HG03095 (cell line): ENCODE measurements at regions not wholly inside any gene's neighbourhood (a gene's known extent, or its start where the extent isn't known, plus 50 kb on each side); places are given as distances from the start of the nearest gene placed in this dataset.
"Not testable (repeated sequence)": the region's sequence is repeated elsewhere in the genome, so short reads cannot be mapped to it uniquely, and the experiment has no call there.

Source experiments
- ATAC-seq: cut with Tn5 transposase; IDR thresholded peaks from one replicate; pipeline ENCODE4 v1.9.1; 2021; ENCODE audit warnings: moderate library complexity; ENCODE audit not compliant: unreplicated experiment

DNA sequence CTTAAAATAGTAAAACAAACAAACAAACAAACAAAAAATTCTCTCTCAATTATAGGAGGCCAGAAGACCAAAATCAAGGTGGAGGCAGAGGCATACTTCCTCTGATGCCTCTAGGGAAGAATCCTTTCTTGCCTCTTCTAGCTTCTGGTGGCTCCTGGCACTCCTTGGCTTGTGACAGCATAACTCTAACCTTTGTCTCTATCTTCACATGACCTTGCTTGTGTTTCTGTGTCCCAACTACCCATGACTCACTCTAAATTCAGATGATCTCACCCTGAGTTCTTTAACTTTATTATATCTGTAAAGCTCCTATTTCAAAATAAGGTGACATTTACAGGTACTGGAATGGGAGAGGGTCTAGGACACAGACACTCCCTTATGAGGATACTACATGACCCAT lies 88.3 kb upstream of the ANTXRL start:
- ATAC-seq, result no peak

GRCh38 chr10:46202405-46202804 lies 84.4 kb upstream of the ANTXRL start:
- ATAC-seq, result not testable (repeated sequence)

DNA sequence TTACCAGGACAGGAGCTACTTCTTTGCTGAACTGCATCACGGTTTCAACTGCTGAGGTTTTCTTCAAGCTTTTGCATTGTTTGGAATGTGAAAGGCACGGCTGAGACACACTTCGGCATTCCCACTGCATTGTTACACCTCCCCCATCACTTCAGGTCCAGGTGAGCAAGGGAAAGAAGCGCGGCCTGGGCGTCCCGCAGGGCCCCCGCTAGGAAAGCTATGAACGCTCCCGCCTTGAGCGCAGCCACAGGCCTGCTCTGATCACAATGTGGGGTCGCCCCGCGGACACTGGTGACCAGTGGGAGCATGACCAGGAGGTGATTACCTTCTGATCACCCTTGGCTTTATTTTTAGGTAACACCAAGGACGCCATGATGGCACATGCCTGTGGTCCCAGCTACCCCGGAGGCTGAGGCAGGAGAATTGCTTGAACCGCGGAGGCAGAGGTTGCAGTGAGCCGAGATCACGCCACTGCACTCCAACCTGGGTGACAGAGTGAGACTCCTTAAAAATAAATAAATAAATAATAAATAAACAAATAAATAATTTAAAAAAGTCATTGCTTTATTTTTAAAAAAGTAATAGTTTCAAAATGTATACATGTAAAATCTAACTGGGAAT lies 82.2 kb upstream of the ANTXRL start:
- ATAC-seq, result not testable (repeated sequence)

DNA sequence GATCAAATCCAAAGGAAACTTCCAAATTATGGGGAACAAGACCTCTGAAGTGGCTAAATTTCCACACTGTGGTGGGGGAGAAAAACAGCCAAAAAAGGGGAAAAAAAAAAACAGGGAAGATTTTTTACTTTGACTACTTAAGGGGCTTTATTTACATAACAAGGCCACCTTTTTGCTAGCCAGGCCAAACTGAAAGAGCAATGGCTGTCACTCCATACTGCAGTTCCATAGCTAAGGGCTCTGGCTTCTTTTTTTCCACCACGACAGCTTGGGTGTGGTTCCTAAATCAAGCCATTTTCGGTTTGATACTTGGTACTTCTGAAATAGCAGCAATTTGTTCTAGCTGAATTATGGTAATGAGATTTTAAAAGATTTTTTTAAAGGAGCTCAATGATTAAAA lies 76.4 kb upstream of the ANTXRL start:
- not testable (repeated sequence) for ATAC-seq

GRCh38 chr10:46215426-46215825 lies 71.4 kb upstream of the ANTXRL start:
- no peak for ATAC-seq

- no peak for ATAC-seq
Observed at GRCh38 chr10:46216003-46216634, 70.7 kb upstream of the ANTXRL start.

DNA sequence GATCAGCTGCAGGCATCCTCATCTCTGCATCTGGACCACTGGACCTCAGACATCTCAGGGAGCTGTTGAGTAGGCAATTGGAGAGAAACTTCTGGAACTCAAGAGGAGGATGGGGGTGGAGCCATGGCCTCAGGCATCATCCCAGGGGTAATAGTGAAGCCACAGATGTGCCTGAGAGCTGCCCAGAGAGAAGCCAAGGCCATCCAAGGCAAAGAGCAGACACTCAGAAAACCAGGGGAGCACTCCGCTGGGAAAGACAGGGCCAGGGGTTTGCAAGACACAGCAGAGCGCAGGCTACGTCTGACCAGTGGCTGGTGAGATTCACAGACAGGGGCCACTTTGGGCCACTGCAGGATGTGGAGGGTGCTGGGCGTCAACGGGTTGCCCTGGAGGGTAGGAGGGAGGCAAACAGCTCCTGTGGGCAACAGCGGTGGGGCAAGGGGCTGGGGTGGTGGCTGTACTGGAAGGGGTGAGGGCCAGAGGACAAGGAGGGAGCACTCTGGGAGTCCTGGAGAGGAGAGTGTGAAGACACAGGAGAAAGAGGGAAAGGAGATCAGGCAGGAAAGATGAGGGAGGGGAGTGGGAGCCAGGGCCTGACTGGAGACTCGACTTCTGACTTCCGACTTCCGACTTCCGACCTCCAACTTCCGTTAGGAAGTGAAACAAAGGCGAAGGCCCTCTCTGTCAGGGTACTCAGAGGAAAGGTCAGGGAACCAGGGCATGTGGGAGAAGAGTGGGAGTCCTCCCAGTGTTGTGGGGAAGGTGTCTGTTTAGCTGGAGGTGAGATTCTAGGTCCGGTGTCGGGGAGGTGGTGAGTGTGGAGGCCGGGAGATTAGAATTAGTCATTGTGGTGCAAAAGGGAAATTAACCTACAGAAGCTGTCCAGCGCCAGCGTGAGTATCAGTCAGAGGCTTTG lies 69.7 kb upstream of the ANTXRL start:
- ATAC-seq, result no peak

DNA sequence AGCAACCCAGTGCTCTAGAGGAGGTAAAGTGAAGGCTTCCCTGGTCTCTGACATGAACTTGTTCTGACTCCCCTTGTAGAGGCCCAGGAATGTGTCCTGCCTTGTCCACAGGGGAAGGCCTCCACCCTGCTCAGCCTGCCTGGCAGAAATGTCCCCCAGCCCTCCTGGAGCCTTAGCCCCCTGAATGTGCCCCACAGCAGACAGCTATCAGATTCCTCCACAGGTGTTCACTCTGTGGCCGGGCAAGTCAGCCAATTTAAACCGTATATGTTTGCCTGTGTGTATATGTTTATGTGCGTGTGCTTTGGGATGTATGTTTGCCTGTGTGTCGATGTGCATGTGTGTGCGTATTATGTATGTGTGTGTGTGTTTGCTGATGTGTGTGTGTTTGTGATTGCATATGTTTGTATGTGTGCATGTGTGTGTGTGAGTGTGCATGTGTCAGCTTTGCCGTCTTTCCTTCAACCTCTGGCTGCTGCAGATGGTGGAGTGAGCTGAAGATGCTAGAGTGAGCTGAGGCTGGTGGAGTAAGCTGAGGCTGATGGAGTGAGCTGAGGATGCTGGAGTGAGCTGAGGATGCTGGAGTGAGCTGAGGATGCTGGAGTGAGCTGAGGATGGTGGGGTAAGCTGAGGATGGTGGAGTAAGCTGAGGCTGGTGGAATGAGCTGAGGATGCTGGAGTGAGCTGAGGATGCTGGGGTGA lies 68.9 kb upstream of the ANTXRL start:
- ATAC-seq, result no peak

DNA sequence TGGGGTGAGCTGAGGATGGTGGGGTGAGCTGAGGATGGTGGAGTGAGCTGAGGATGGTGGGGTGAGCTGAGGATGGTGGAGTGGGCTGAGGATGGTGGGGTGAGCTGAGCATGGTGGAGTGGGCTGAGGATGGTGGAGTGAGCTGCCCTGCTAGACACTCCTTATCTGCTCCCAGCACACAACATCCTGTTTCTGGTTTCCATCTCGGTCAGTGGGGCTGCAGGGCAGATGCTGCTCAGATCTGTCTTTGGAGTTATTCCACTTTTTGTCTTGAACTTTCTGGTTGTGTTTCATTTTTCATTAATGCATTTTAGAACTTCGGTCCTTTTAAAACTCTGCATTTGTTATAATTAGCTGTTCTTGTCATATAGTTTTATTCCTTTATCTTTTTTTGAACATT lies 67.9 kb upstream of the ANTXRL start:
- no peak for ATAC-seq

DNA sequence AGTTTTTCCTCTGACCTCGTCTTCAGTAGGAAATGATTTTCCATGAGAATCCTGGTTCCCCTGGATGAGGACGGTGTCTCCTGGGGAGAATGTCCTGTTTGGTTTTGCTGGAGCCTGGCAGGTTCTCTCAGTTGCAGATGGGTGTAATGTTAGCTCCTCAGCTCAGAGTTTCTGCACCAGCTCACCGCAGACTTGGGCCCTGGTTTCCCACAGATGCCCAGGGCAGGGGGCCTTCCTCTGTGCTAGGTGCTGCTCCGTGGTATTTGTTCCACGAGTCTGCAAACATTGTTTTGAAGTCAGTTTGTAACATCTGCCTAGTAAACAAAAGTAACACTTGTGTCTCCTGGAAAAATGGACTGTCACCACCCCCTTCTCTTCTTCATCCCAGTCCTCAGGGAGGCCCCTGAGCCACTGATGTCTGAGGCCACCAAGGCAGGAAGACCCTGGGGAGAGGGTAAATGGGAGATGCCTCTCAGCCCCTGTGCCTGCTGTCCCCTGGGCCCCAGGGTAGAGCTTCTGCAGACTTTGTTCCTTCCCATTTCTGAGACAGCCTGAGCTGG lies 67.3 kb upstream of the ANTXRL start:
- ATAC-seq, result not testable (repeated sequence)

DNA sequence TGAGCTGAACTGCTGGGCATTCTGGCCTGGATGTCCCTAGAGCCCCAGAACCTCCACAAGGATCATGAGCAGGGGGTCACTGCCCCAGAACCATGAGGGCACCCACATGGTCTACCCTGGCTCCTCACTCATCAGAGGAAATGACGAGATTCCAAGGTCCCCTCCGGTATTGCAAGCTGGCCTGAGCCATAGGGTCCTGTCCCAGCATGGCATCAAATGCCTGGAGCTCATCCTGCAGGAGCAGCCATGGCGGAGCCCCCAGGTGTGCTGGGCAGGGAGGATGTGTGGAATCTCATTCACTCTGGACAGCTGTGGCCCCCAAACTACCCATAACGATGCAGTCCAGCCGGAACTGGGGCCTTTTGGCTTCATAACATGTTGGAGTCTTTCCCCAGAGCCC lies 66.6 kb upstream of the ANTXRL start:
- ATAC-seq, result no peak

GRCh38 chr10:46220872-46221538 lies 65.8 kb upstream of the ANTXRL start:
- ATAC-seq, result no peak

GRCh38 chr10:46222364-46222935 lies 64.3 kb upstream of the ANTXRL start:
- ATAC-seq, result no peak

DNA sequence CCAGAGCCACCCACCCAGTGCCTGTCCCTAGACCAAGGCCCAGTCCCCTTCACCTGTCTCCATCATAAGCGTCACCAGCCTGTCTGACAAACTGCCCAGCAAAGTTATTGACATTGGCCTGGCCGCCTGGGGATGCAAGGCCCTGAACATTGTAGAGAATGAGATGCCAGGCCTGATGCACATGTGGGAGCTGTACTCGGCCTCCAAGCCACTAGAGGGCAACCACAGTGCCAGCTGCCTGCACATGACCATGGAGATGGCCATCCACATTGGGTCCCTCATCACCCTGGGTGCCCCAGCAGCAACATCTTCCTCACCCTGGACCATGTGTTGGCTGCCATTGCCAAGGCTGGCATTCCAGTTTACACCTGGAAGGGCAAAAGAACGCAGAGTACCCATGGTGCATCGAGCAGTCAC lies 63.7 kb upstream of the ANTXRL start:
- no peak for ATAC-seq

GRCh38 chr10:46223626-46224413 lies 63.0 kb upstream of the ANTXRL start:
- ATAC-seq, result no peak

DNA sequence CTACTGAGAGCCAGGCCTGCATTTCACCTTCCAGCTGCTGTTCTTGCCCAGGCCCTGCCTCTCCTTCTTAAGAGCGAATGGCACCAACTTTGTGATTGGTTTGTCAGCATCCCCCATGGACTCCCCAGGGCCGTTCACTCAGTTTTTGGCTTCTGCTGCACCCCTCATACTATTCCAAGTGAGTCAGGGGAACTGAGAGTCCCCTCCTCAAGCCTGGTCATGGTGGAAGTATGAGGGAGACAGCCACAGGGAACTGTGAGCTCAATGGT lies 62.4 kb upstream of the ANTXRL start:
- ATAC-seq, result no peak

DNA sequence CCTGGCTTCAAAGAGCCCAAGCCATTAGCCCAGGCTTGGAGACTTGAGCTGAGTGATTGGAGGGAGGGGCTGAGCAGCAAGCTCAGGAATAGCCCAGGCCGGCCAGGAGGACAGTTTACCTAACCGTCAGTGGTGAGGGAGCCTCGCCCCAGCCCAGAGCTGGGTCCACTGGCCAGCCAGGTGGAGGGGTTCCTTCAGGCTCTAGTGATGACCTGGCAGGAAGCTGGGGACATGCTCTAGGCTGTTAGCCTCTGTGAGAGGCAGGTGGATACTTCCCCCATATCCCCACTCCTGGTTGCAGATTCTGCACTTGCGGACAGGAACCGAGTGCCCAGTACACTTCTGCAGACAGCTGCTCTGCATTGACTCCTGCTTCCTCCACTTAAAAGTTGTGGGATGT lies 61.2 kb upstream of the ANTXRL start:
- ATAC-seq, result no peak

DNA sequence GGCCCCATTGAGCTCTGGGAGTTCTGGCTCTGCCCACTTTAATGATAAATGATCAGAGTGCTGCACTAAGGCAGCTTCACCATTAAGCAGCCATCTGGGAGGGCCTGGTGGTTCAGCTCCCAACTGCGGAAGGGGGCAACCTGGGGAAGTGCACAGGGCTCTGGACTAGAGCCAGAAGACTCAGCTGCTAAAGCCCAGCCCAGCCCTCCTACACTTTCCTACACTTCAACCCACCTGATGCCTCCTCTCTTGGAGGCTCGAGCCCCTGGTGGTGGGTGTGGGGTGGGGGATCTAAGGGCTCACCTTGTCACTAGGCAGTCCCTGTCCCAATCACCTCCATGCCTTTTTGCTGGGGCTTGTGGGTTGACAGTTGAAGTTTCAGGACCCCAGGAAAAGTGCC lies 60.6 kb upstream of the ANTXRL start:
- no peak for ATAC-seq

DNA sequence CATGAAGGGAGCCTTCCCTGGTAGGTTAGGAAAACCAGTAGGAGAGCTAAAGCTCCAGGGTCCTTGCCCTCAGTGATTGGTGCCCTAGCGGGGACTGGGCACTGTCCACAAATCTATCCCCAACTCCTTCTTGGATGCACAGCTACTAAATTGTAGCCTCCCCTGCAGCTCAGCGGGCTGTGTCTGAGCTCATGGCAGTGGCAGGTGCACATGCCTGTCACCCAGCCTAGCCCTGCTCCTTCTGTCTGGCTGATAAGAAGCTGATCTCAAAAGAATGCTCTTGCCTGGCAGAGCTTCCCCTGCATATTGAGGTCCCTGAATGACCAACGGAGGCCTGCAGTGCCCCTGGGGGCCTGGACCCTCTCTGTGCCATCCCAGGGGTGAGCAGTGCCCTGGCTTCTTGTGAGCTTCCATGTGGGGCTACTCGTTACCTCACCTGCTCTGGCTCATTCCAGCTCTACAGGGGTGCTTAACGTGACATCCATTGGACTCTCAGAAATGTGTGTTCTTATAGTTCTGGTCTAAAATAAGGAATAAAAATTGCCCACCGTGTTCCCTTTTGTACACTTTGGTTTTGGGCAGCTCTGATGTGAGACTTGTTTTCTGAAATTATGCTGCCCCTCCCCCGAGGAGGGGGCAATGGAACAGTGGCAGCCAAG lies 59.8 kb upstream of the ANTXRL start:
- ATAC-seq, result no peak
